Fibroblast of gingiva (primary cell): ENCODE measurements at regions not wholly inside any gene's neighbourhood (a gene's known extent, or its start where the extent isn't known, plus 50 kb on each side); places are given as distances from the start of the nearest gene placed in this dataset.
"Not testable (repeated sequence)": the region's sequence is repeated elsewhere in the genome, so short reads cannot be mapped to it uniquely, and the experiment has no call there.

Experiments
- DNase-seq: peaks from one replicate; pipeline ENCODE4 v3.0.0-alpha.2; 2011; ENCODE audit warnings: low read depth

DNA sequence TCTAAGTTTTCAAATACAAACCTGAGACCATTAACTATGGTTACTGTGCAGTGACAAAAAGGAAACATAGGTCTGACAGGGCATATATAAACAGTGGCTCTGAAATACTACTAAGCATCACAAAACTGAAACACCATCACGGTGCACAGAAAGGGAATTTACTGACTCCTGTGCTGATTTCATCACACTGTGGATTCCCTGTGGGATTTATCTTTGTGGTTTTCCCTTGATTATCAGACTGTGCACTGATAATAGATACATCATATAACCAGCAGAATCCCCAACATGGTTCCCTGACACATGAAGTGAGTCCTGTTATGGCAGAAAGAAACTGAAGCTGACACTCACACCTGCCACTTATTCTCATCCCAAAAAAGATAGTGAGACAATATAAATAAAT is 676.3 kb upstream of the KCND2 start:
- DNase-seq: no peak

GRCh38 chr7:119606297-119606696 is 666.7 kb upstream of the KCND2 start:
- DNase-seq: no peak

DNA sequence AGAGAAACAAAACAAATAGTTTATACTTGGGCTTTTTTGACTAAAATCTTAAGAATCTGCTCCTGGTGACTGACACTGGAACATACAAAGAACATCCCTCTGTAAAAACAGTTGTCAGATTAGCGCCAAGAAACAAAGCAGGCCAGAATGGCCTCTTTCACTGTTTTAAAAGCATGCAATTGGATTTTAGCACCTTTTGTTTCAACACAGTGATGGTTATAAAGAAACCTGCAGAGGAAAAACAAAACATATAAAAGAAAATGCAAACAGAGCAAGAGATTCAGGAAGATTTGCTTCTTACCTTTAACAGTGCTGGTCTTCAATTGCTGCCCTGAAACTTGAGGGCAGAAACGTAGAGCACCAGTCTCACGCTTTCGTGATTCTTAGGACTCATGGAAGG is 652.2 kb upstream of the KCND2 start:
- no peak for DNase-seq

GRCh38 chr7:119623427-119623826 is 649.5 kb upstream of the KCND2 start:
- DNase-seq: no peak

GRCh38 chr7:119630406-119630969 is 642.5 kb upstream of the KCND2 start:
- DNase-seq: no peak

- not testable (repeated sequence) for DNase-seq
Measured at GRCh38 chr7:119633812-119634211, 639.2 kb upstream of the KCND2 start.

DNA sequence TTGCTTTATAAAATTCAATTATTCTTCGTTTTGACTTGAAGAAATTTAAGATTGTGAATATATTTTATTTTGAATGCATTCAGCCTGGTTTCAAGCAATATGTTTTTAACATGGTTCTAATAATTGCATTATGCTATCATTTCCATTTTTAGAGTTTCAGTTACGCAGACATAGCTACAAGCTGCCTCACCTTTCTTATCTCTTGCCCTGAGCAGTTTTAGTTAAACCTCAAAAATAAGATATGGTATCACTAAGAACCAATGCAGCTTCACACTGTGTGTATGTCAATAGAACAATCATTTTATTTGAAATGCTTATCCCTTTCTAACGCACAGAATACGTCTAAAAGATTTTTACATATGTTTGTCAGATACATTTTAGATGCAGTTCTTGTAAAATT is 632.6 kb upstream of the KCND2 start:
- DNase-seq: no peak

- no peak for DNase-seq
Measured at GRCh38 chr7:119640861-119641260, 632.1 kb upstream of the KCND2 start.

DNA sequence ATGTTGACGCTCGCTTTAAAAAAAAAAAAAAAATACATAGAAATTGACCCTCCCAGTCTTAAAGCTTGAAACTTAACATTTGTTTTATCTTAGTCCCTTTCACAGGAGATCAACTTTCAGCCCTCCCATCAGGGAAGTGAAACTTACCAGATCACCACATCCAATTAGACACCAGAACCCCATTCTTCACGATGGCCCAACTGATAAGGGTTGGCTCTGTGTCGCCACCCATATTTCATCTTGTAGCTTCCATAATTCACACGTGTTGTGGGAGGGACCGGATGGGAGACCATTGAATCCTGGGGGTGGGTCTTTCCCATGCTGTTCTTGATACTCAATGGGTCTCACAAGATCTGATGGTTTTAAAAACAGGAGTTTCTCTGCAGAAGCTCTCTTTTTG is 629.4 kb upstream of the KCND2 start:
- DNase-seq: no peak

- no peak for DNase-seq
Measured at GRCh38 chr7:119647286-119647685, 625.7 kb upstream of the KCND2 start.

DNA sequence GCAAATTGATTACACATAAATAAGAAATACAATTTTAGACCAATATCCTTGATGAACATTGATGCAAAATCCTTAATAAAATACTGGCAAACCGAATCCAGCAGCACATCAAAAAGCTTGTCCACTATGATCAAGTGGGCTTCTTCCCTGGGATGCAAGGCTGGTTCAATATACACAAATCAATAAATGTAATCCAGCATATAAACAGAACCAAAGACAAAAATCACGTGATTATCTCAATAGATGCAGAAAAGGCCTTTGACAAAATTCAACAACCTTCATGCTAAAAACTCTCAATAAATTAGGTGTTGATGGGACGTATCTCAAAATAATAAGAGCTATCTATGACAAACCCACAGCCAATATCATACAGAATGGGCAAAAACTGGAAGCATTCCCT is 624.2 kb upstream of the KCND2 start:
- not testable (repeated sequence) for DNase-seq

- no peak for DNase-seq
Measured at GRCh38 chr7:119660080-119660479, 612.9 kb upstream of the KCND2 start.

DNA sequence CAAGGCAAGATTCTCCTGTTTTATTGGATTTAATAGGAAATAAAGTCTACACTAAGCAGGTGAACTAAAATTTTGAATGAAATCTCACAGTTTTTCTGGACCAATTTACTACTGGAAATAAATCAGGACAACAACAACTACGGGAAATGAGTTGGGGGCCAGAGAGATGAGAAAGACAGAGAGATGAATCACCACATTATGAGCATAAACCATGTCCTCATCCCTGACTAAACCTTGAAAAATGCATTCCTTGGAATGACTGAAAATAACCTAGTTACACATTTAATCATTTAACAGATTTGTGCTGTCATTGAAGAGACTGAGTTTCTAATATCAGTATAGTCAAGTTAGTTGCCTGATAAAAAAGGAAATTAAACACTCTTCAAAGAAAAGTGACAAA is 608.4 kb upstream of the KCND2 start:
- peak; percentile 37 for DNase-seq

DNA sequence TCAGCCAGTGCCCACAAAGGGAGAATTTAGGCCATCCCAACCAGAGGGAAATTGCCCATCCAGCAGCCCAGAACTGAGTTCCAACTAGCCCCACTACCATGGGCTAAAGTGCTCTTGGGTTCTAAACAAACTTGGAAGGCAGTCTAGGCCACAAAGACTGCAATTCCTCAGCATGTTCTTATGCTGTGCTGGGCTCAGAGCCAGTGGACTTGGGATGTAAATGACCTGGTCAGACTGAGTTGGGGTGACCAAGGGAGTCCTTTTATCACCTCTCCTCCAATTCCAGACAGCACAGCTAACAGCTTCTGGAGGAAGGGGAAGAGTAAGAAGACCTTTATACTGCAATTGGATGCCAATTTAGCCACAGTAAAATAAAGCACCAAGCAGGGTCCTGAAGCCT is 607.2 kb upstream of the KCND2 start:
- DNase-seq: no peak

GRCh38 chr7:119681336-119681735 is 591.6 kb upstream of the KCND2 start:
- no peak for DNase-seq

- DNase-seq: no peak
Measured at GRCh38 chr7:119684763-119685162, 588.2 kb upstream of the KCND2 start.

DNA sequence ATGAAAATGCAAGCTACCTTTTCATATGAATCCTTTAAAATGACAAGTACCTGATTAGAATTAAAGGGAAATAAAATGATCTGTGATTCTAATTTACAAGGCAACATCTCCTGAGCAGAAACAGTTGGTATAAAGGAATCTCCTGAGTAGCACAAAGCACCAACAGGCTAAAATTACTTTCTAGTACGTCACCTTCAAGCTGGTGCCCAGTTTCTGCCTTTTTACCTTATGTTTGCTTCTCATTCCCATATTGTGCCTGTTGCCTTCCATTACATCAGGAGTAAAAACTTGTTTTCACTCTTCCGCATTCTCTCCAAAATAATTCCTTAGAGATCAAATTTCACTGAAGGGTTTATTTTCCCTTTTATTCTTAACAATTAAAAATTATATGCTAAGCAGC is 587.1 kb upstream of the KCND2 start:
- DNase-seq: no peak

DNA sequence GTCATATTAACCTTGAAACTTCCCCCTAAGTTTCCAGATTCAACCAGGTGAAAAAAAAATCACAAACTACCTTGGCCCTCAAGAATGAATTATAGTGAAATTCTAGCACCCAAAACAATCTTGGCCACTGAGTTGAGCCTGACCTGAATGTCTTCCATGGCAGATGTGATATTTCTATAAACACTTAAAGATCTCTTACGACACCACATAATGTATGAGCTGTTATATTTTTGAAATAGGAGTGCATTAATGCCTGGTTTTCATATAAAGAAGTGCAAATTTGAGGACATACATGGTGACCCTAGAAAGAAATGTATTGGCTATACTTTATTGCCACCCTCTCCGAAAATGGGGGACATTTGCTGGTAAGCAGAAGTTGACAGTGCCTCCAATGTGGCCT is 584.1 kb upstream of the KCND2 start:
- no peak for DNase-seq

DNA sequence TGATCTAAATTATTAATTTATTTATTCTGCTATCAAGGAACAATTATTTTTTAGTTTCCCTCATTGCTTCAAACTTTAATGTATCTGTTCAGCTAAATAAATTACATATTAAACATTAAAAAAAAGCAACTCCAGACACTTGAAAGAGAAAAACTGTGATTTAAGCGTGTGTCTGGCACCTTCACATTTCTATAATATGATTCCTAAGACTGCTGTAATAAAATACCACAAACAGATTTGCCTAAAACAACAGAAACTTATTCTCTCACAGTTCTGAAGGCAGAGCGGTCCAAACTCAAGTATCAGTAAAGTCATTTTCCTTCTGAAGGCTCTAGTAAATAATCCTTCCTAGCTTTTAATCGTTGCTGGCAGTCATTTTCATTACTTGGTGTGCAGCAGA is 580.4 kb upstream of the KCND2 start:
- DNase-seq: no peak

DNA sequence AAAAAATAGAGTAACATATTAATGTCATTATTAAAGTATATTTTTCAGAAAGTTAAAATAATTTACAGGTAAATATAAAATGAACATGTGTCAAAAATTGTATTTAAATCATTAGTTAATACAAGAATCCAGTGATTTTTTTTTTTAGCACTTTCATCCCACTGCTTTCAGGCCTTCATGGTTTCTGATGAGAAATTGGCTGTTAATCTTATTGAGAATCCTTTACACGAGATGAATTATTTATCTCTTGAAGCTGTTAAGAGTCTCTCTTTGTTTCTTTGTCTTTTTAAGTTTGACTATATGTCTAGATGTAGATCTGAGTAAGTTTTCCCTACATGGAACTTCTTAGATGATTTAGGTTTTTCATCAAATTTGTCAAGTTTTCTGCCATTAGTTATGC is 578.5 kb upstream of the KCND2 start:
- DNase-seq: no peak

GRCh38 chr7:119696336-119696735 is 576.6 kb upstream of the KCND2 start:
- no peak for DNase-seq

GRCh38 chr7:119703895-119704294 is 569.1 kb upstream of the KCND2 start:
- DNase-seq: no peak

DNA sequence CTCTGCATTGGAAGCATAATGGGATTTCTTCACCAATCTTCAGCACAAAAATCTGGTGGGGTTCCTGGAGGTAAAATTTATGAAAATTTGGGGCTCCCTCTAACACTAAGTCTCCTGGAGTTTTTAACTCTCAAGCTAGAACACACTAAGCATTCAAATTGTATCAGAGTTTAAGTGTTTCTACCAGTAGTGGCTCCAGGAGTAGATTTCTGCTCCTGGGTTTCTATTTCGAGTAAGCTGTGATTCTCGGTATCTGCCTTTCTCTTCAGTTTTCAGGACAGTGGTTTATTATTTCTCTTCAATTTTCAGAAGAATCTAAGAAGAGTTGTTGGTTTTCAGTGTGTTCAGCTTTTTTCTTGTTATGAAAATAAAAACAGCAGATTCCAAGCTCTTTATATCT is 566.4 kb upstream of the KCND2 start:
- DNase-seq: no peak

DNA sequence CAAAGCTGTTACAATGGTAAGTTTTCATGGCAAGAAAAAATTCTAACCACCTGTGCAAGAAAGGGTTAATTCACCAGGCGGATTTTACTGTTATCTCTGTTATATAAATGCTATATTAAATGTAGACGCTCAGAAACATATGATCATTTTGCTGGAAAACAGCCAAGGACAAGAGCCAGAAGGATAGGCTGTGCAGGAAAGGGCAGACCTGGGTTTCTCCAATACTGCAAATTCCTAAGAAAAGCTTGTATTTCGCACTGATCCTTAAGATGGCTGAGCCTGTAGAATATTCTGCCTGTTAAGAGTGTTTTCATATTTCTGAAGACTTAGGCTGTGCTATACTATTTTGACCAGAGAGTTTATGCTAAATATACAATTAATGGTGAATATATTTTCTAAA is 564.1 kb upstream of the KCND2 start:
- DNase-seq: no peak

GRCh38 chr7:119711104-119711503 is 561.9 kb upstream of the KCND2 start:
- no peak for DNase-seq
